ENCODE measurements at regions not wholly inside any gene's neighbourhood (a gene's known extent, or its start where the extent isn't known, plus 50 kb on each side); places are given as distances from the start of the nearest gene placed in this dataset.
"Not testable (repeated sequence)": the region's sequence is repeated elsewhere in the genome, so short reads cannot be mapped to it uniquely, and the experiment has no call there.

GRCh38 chr13:21308906-21309305 lies 132.4 kb downstream of the MRPL57 start:
- Histone ChIP-seq H3K4me1 (ENCODE audit: insufficient read depth, low read length) (no peaks in the 10 kb centered on the region), H3K4me3 (ENCODE audit: insufficient read depth, low read length) (no peak overlapping the region), H3K4me2 (ENCODE audit: insufficient read depth, low read length) (no peak overlapping the region), H4K20me1 (ENCODE audit: insufficient read depth, low read length) (no peaks in the 10 kb centered on the region), H3K27me3 (ENCODE audit: insufficient read depth, low read length) (no peaks in the 10 kb centered on the region), H3K36me3 (ENCODE audit: insufficient read depth, low read length) (no peaks in the 10 kb centered on the region), H3K79me2 (ENCODE audit: insufficient read depth, low read length) (no peaks in the 10 kb centered on the region), H3K9me3 (ENCODE audit: low read depth, low read length) (no peaks in the 10 kb centered on the region), H3K27ac (ENCODE audit: low read depth, low read length) (no peak overlapping the region), H2AFZ (ENCODE audit: low read length) (no peak overlapping the region)
- no peak for TF ChIP-seq CTCF (IDR thresholded peaks at IDR 0.05; ENCODE audit: extremely low read depth, low read depth, low read length)
- DNase-seq (ENCODE audit: insufficient read length, low spot score, missing footprints) = no peak

- H2AFZ ChIP-seq (ENCODE audit: low read length) = no peak overlapping the region
- no peak overlapping the region for H3K4me3 ChIP-seq (ENCODE audit: insufficient read depth, low read length)
- no peak overlapping the region for H3K4me2 ChIP-seq (ENCODE audit: insufficient read depth, low read length)
These were observed 133.2 kb downstream of the MRPL57 start for GRCh38 chr13:21309542-21310172.

GRCh38 chr13:21310220-21310619 lies 133.8 kb downstream of the MRPL57 start:
- H2AFZ ChIP-seq (ENCODE audit: low read length) = no peak overlapping the region
- no peak for TF ChIP-seq CTCF (IDR thresholded peaks at IDR 0.05; ENCODE audit: extremely low read depth, low read depth, low read length)
- no peak for DNase-seq (ENCODE audit: insufficient read length, low spot score, missing footprints)
- no peaks in the 10 kb centered on the region for H3K4me1 ChIP-seq (ENCODE audit: insufficient read depth, low read length)
- no peak overlapping the region for H3K27ac ChIP-seq (ENCODE audit: low read depth, low read length)
- H3K36me3 ChIP-seq (ENCODE audit: insufficient read depth, low read length) = no peaks in the 10 kb centered on the region
- H4K20me1 ChIP-seq (ENCODE audit: insufficient read depth, low read length) = no peaks in the 10 kb centered on the region
- no peak overlapping the region for H3K4me2 ChIP-seq (ENCODE audit: insufficient read depth, low read length)
- no peak overlapping the region for H3K4me3 ChIP-seq (ENCODE audit: insufficient read depth, low read length)
- H3K27me3 ChIP-seq (ENCODE audit: insufficient read depth, low read length) = no peaks in the 10 kb centered on the region
- H3K79me2 ChIP-seq (ENCODE audit: insufficient read depth, low read length) = no peaks in the 10 kb centered on the region
- no peaks in the 10 kb centered on the region for H3K9me3 ChIP-seq (ENCODE audit: low read depth, low read length)

More at GRCh38 chr13:21309542-21310172, 133.2 kb downstream of the MRPL57 start:
- no peaks in the 10 kb centered on the region for H3K79me2 ChIP-seq (ENCODE audit: insufficient read depth, low read length)
- no peaks in the 10 kb centered on the region for H3K4me1 ChIP-seq (ENCODE audit: insufficient read depth, low read length)
- no peaks in the 10 kb centered on the region for H3K9me3 ChIP-seq (ENCODE audit: low read depth, low read length)
- H3K27ac ChIP-seq (ENCODE audit: low read depth, low read length) = no peak overlapping the region
- DNase-seq (ENCODE audit: insufficient read length, low spot score, missing footprints) = no peak
- H3K36me3 ChIP-seq (ENCODE audit: insufficient read depth, low read length) = no peaks in the 10 kb centered on the region
- TF ChIP-seq CTCF (IDR thresholded peaks at IDR 0.05; ENCODE audit: extremely low read depth, low read depth, low read length) = no peak
- no peaks in the 10 kb centered on the region for H3K27me3 ChIP-seq (ENCODE audit: insufficient read depth, low read length)
- no peaks in the 10 kb centered on the region for H4K20me1 ChIP-seq (ENCODE audit: insufficient read depth, low read length)

GRCh38 chr13:21314976-21315375 lies 138.5 kb downstream of the MRPL57 start:
- H4K20me1 ChIP-seq (ENCODE audit: insufficient read depth, low read length); H3K27me3 ChIP-seq (ENCODE audit: insufficient read depth, low read length); H3K4me2 ChIP-seq (ENCODE audit: insufficient read depth, low read length); H3K4me3 ChIP-seq (ENCODE audit: insufficient read depth, low read length); H2AFZ ChIP-seq (ENCODE audit: low read length); H3K9me3 ChIP-seq (ENCODE audit: low read depth, low read length); H3K79me2 ChIP-seq (ENCODE audit: insufficient read depth, low read length); H3K27ac ChIP-seq (ENCODE audit: low read depth, low read length); H3K4me1 ChIP-seq (ENCODE audit: insufficient read depth, low read length); DNase-seq (ENCODE audit: insufficient read length, low spot score, missing footprints); H3K36me3 ChIP-seq (ENCODE audit: insufficient read depth, low read length): not testable (repeated sequence)
